Progenitor cell of endocrine pancreas (in vitro differentiated cells): ENCODE measurements at regions not wholly inside any gene's neighbourhood (a gene's known extent, or its start where the extent isn't known, plus 50 kb on each side); places are given as distances from the start of the nearest gene placed in this dataset.

Experiments used
- DNase-seq: peaks from one replicate; pipeline ENCODE4 v3.0.0; 2021; ENCODE audit warnings: low spot score; ENCODE audit not compliant: unreplicated experiment
- H3K27ac Mint-ChIP-seq: 2 replicates; pipeline ENCODE4 v1.8.0; 2021; ENCODE audit warnings: mild to moderate bottlenecking, moderate library complexity, mixed read lengths
- H3K27me3 Mint-ChIP-seq: 2 replicates; pipeline ENCODE4 v1.8.0; 2021; ENCODE audit warnings: mixed read lengths
- H3K36me3 Mint-ChIP-seq: 2 replicates; pipeline ENCODE4 v1.8.0; 2022; ENCODE audit warnings: mixed read lengths; ENCODE audit not compliant: insufficient read depth
- H3K4me1 Mint-ChIP-seq: 2 replicates; pipeline ENCODE4 v1.8.0; 2021; ENCODE audit warnings: low read depth, mixed read lengths
- H3K4me3 Mint-ChIP-seq: 2 replicates; pipeline ENCODE4 v1.8.0; 2021; ENCODE audit warnings: low read depth, mild to moderate bottlenecking, moderate library complexity, mixed read lengths
- H3K9me3 Mint-ChIP-seq: 2 replicates; pipeline ENCODE4 v1.8.0; 2021; ENCODE audit warnings: low read depth, mixed read lengths
- TF ChIP-seq, protein P1 (sequence below): fragments of 200-600 bp; sonication (generic); IDR thresholded peaks from one replicate; pipeline ENCODE4 v1.5.0; 2021; ENCODE audit warnings: antibody characterized with exemption, mild to moderate bottlenecking; ENCODE audit not compliant: unreplicated experiment

DNA sequence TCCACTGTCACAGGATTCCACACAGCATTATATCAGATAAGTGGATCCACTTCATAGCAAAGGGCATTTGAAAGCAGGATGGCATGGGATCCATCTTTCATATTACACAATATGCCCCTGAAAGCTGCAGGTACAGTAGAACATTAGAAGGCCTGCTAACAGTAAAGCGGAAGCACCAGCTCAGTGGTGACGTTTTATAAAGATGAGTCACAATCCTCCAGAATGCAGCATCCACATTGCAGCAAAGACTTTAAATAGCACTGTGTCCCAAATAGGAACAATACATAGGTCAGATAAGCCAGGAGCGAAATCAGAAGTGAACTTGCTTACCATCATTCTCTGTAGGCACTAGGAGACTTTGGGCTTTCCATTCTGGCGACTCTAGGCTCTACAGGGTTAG lies 609.5 kb upstream of the FAT1 start:
- no peak overlapping the region for H3K4me3 Mint-ChIP-seq
- H3K9me3 Mint-ChIP-seq, result peaks cover 4% of the 10 kb centered on the region
- DNase-seq, result no peak
- H3K4me1 Mint-ChIP-seq, result peaks cover 4% of the 10 kb centered on the region
- no peaks in the 10 kb centered on the region for H3K36me3 Mint-ChIP-seq
- no peaks in the 10 kb centered on the region for H3K27me3 Mint-ChIP-seq
- TF ChIP-seq, protein P1, sequence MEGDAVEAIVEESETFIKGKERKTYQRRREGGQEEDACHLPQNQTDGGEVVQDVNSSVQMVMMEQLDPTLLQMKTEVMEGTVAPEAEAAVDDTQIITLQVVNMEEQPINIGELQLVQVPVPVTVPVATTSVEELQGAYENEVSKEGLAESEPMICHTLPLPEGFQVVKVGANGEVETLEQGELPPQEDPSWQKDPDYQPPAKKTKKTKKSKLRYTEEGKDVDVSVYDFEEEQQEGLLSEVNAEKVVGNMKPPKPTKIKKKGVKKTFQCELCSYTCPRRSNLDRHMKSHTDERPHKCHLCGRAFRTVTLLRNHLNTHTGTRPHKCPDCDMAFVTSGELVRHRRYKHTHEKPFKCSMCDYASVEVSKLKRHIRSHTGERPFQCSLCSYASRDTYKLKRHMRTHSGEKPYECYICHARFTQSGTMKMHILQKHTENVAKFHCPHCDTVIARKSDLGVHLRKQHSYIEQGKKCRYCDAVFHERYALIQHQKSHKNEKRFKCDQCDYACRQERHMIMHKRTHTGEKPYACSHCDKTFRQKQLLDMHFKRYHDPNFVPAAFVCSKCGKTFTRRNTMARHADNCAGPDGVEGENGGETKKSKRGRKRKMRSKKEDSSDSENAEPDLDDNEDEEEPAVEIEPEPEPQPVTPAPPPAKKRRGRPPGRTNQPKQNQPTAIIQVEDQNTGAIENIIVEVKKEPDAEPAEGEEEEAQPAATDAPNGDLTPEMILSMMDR, result no peak
- no peak overlapping the region for H3K27ac Mint-ChIP-seq

DNA sequence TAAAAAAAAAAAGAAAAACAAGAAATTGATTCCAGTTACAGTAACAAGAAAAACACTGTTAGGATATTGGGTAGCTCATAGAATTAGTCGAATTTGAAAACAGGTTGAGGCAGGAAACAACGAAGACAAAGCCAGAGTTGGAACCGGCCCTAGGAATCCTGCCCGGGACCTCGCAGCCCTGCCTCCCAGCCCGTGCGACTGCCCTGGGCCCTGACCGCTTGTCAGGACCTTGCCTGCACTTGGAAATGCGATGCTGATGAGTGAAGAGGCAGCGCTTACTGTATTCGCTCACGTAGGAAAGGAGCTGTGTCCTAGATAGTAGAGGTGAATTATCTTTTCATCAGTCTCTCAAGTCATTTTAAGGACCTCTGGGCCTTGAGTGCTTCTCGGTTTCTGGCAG lies 611.7 kb upstream of the FAT1 start:
- H3K4me3 Mint-ChIP-seq, result no peak overlapping the region
- TF ChIP-seq, protein P1, result no peak
- H3K27ac Mint-ChIP-seq, result no peak overlapping the region
- no peaks in the 10 kb centered on the region for H3K4me1 Mint-ChIP-seq
- H3K9me3 Mint-ChIP-seq, result no peaks in the 10 kb centered on the region
- DNase-seq, result no peak
- H3K36me3 Mint-ChIP-seq, result no peaks in the 10 kb centered on the region
- H3K27me3 Mint-ChIP-seq, result no peaks in the 10 kb centered on the region

DNA sequence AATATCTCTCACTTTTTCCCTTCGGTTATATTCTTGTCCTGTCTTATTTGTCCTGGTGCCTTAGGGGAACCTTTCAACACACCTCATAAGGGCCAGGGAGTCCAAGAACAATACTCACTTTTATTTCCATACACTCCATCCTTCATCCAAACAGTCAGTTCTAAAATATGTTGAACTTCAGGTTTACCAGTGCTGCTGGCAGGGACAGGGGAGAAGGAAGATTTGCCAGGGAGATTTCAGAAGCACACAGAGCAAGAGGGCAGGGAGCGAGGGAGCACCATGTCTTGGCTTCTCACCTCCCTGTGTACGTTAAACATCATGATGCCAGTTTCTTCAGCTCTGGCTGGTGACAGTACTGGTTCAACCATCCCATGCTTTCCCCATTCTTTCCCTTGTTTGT lies 631.1 kb upstream of the FAT1 start:
- Mint-ChIP-seq H3K4me3 (no peak overlapping the region), H3K27me3 (no peaks in the 10 kb centered on the region), H3K9me3 (no peaks in the 10 kb centered on the region), H3K27ac (no peak overlapping the region), H3K4me1 (peaks cover 5% of the 10 kb centered on the region), H3K36me3 (no peaks in the 10 kb centered on the region)
- DNase-seq, result no peak
- TF ChIP-seq, protein P1, result no peak

DNA sequence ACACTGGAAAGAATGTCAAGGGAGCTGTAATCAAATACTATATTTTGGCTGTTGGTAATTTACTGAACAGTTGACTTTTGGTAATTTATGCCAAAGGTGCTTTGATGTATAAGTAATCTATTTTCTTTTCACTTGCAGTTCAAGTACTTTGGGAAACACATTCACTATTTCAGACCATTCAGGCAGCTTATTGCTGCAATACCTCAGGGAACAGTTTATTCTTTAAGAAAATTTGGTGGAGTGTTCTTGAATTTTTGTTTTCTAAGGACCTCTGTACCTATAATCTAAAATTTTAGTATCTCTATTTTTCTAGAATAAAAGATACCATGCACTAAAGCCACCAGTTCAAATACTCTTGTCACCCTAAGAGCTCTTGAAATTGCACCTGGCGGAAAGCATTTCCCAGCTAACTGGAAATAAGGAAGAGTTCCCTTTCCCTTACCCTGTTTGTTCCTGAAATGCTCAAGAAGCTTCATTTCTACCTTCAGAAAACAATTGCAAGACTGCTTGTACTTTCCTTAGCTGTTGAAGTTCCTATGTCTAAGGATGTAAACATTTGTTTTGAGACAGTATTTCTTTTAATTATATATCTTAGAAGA lies 633.5 kb upstream of the FAT1 start:
- H3K27me3 Mint-ChIP-seq, result no peaks in the 10 kb centered on the region
- no peak overlapping the region for H3K27ac Mint-ChIP-seq
- no peaks in the 10 kb centered on the region for H3K36me3 Mint-ChIP-seq
- TF ChIP-seq, protein P1, result no peak
- no peak overlapping the region for H3K4me3 Mint-ChIP-seq
- no peak for DNase-seq
- peaks cover 5% of the 10 kb centered on the region for H3K4me1 Mint-ChIP-seq
- H3K9me3 Mint-ChIP-seq, result no peaks in the 10 kb centered on the region

DNA sequence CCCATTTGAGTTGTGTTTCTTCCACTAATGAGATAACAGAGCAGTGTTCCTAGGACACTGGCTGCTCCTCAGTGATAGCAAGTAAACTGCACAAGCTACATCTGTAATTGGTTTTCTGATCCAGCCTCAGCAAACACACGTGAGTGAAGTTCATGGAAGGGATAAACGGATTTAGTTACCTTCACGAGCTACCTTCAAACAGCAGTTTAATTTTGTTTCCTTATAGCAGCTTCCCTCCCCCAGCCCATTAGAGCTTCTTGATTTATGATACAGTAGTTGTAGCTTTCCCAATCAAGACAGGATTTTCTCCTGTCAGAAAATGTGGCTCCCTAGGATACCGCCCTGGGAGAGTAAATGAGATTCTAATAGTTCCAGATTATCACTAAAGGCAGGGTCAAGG lies 634.2 kb upstream of the FAT1 start:
- no peak overlapping the region for H3K4me3 Mint-ChIP-seq
- no peaks in the 10 kb centered on the region for H3K27me3 Mint-ChIP-seq
- peaks cover 5% of the 10 kb centered on the region for H3K4me1 Mint-ChIP-seq
- no peaks in the 10 kb centered on the region for H3K9me3 Mint-ChIP-seq
- TF ChIP-seq, protein P1, result no peak
- DNase-seq, result no peak
- H3K36me3 Mint-ChIP-seq, result no peaks in the 10 kb centered on the region
- H3K27ac Mint-ChIP-seq, result no peak overlapping the region
